ENCODE measurements at regions not wholly inside any gene's neighbourhood (a gene's known extent, or its start where the extent isn't known, plus 50 kb on each side); places are given as distances from the start of the nearest gene placed in this dataset.

DNA sequence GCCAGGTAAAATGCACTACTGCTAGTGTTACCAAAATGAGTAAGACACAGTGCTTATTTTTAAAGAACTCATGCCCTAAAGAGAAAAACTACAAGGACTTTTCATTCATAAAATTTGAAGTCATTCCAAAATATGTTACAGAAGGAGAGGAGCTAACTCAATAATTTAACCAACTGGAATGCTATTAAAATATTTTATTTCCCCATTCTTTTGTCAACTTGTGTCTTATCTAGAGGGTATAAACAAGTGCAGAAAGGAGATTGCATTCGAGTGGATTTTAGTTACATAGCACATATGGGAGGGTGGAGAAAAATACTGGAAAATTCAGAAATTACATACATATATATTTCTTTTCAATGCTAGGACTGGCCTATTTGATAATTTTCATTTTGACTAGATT, 131.0 kb upstream of the IRS2 start:
- TF ChIP-seq CTCF (IDR thresholded peaks at IDR 0.05) (no peak), POLR2A (IDR thresholded peaks at IDR 0.05) (no peak)

Measured in esophagus squamous epithelium (tissue), 4 donors.